ENCODE measurements at regions not wholly inside any gene's neighbourhood (a gene's known extent, or its start where the extent isn't known, plus 50 kb on each side); places are given as distances from the start of the nearest gene placed in this dataset.

DNA sequence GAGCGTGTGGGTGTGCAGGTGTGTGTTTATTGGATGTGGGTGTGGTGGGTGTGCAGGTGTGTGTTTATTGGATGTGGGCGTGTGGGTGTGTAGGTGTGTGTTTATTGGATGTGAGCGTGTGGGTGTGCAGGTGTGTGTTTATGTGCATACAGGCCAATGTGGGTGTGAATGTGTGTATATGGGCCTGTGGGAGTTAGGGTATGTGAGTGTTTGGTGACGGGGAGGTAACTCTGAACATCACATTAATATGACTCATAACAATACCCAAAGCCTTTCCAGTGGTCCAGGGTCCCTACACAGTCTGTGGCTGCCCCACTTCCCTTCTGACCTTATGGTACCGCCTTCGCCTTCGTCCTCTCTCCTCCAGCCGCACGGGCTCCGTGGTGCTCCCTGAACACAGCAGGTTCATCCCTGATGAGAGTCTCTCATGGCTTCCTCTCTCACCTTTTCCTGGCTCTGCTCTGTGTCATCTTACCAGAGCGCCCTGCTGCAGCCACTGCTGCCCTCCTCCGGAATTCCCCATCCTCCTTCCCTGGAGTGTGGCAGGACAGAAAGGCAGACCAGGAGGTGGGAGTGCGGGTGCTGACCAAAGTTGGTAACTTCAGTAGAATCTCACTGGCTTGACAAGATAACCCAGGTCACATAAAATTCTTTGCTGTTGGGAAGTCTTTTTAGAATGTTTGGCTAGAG is 80.0 kb downstream of the SLC2A10 start:
- TF ChIP-seq, protein P1, sequence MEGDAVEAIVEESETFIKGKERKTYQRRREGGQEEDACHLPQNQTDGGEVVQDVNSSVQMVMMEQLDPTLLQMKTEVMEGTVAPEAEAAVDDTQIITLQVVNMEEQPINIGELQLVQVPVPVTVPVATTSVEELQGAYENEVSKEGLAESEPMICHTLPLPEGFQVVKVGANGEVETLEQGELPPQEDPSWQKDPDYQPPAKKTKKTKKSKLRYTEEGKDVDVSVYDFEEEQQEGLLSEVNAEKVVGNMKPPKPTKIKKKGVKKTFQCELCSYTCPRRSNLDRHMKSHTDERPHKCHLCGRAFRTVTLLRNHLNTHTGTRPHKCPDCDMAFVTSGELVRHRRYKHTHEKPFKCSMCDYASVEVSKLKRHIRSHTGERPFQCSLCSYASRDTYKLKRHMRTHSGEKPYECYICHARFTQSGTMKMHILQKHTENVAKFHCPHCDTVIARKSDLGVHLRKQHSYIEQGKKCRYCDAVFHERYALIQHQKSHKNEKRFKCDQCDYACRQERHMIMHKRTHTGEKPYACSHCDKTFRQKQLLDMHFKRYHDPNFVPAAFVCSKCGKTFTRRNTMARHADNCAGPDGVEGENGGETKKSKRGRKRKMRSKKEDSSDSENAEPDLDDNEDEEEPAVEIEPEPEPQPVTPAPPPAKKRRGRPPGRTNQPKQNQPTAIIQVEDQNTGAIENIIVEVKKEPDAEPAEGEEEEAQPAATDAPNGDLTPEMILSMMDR (IDR thresholded peaks at IDR 0.05) = no peak
- TF ChIP-seq EP300 (IDR thresholded peaks at IDR 0.05) (no peak), POLR2A (IDR thresholded peaks at IDR 0.05) (no peak), POLR2AphosphoS5 (IDR thresholded peaks at IDR 0.05) (no peak)

Data from suprapubic skin (tissue), 4 donors.